HepG2 (cell line): ENCODE measurements at regions not wholly inside any gene's neighbourhood (a gene's known extent, or its start where the extent isn't known, plus 50 kb on each side); places are given as distances from the start of the nearest gene placed in this dataset.

Experiments
- AHR ChIP-seq: IDR thresholded peaks from 2 replicates; pipeline ENCODE4 v1.6.1; 2018; ENCODE audit warnings: missing genetic modification reagents, missing compliant biosample characterization
- ARID2 ChIP-seq: sonication (generic); formaldehyde crosslinking; IDR thresholded peaks from 2 replicates; pipeline ENCODE4 v1.8.1; 2022; ENCODE audit warnings: mild to moderate bottlenecking, missing genetic modification reagents, borderline replicate concordance
- ETV6 ChIP-seq: sonication (generic); formaldehyde crosslinking; conservative IDR thresholded peaks from 2 replicates; pipeline ENCODE4 v1.4.0; 2020; ENCODE audit warnings: missing genetic modification reagents
- KDM3A ChIP-seq: IDR thresholded peaks from 2 replicates; pipeline ENCODE4 v1.6.1; 2018; ENCODE audit warnings: low read depth, missing compliant biosample characterization
- KIAA2018 ChIP-seq: sonication (generic); formaldehyde crosslinking; IDR thresholded peaks from 2 replicates; pipeline ENCODE4 v1.5.0; 2020; ENCODE audit warnings: mild to moderate bottlenecking, missing genetic modification reagents, borderline replicate concordance
- REXO4 ChIP-seq: sonication (generic); formaldehyde crosslinking; IDR thresholded peaks from 2 replicates; pipeline ENCODE4 v1.8.0; 2022; ENCODE audit warnings: missing genetic modification reagents, mild to moderate bottlenecking, borderline replicate concordance
- TSC22D2 ChIP-seq: sonication (generic); formaldehyde crosslinking; IDR thresholded peaks from 2 replicates; pipeline ENCODE4 v1.5.1; 2020; ENCODE audit warnings: missing genetic modification reagents, mild to moderate bottlenecking, borderline replicate concordance
- ZBTB44 ChIP-seq: sonication (generic); formaldehyde crosslinking; IDR thresholded peaks from 2 replicates; pipeline ENCODE4 v1.4.0; 2020; ENCODE audit warnings: missing genetic modification reagents
- ZNF382 ChIP-seq: sonication (generic); formaldehyde crosslinking; IDR thresholded peaks from 2 replicates; pipeline ENCODE4 v1.5.0; 2020; ENCODE audit warnings: missing genetic modification reagents, mild to moderate bottlenecking, borderline replicate concordance
- ZNF577 ChIP-seq: sonication (generic); formaldehyde crosslinking; IDR thresholded peaks from 2 replicates; pipeline ENCODE4 v1.4.0; 2020; ENCODE audit warnings: mild to moderate bottlenecking, low read depth, missing genetic modification reagents, borderline replicate concordance
- ZNF816 ChIP-seq: sonication (generic); formaldehyde crosslinking; IDR thresholded peaks from 2 replicates; pipeline ENCODE4 v1.8.0; 2022; ENCODE audit warnings: missing genetic modification reagents, mild to moderate bottlenecking, borderline replicate concordance
- TF ChIP-seq, protein P1 (sequence below): sonication (generic); formaldehyde crosslinking; IDR thresholded peaks from 2 replicates; pipeline ENCODE4 v1.5.0; 2020; ENCODE audit warnings: mild to moderate bottlenecking, missing genetic modification reagents

DNA sequence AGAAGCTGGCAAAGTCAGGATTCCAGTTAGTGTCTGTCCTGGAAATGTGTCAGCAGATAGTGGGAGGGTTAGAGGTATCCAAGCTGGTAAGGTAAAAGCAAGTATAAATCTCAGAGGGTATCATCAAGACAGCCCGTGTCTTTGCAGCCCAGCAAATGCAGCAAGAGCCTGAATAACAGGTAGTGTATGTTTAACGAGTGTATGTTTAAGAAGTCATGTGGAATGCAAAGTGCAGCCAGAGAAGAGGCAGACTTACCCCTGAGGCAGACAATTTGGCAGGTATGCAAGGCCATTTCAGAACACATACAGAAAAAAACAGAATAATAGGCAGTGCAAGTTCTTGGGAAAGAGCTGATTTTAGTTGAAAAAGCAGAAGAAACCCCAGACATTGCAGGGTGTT, 411.0 kb upstream of the NEGR1 start (continued):
- TF ChIP-seq KIAA2018 (CRISPR knock-in tag) (no peak), ETV6 (CRISPR knock-in tag) (no peak), ZNF382 (CRISPR knock-in tag) (no peak), ZNF816 (CRISPR knock-in tag) (no peak), ZNF577 (CRISPR knock-in tag) (no peak), TSC22D2 (CRISPR knock-in tag) (no peak), REXO4 (no peak), KDM3A (CRISPR knock-in tag) (no peak), ZBTB44 (CRISPR knock-in tag) (no peak), AHR (CRISPR knock-in tag) (no peak), ARID2 (CRISPR knock-in tag) (no peak)
- TF ChIP-seq, protein P1, sequence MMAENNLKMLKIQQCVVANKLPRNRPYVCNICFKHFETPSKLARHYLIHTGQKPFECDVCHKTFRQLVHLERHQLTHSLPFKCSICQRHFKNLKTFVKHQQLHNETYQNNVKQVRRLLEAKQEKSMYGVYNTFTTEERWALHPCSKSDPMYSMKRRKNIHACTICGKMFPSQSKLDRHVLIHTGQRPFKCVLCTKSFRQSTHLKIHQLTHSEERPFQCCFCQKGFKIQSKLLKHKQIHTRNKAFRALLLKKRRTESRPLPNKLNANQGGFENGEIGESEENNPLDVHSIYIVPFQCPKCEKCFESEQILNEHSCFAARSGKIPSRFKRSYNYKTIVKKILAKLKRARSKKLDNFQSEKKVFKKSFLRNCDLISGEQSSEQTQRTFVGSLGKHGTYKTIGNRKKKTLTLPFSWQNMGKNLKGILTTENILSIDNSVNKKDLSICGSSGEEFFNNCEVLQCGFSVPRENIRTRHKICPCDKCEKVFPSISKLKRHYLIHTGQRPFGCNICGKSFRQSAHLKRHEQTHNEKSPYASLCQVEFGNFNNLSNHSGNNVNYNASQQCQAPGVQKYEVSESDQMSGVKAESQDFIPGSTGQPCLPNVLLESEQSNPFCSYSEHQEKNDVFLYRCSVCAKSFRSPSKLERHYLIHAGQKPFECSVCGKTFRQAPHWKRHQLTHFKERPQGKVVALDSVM (CRISPR knock-in tag), result no peak
